GM21526 (cell line): ENCODE measurements at regions not wholly inside any gene's neighbourhood (a gene's known extent, or its start where the extent isn't known, plus 50 kb on each side); places are given as distances from the start of the nearest gene placed in this dataset.

Experiments
- ATAC-seq: cut with Tn5 transposase; IDR thresholded peaks from one replicate; pipeline ENCODE4 v1.9.1; 2021; ENCODE audit warnings: moderate library complexity; ENCODE audit not compliant: unreplicated experiment, low FRiP score

DNA sequence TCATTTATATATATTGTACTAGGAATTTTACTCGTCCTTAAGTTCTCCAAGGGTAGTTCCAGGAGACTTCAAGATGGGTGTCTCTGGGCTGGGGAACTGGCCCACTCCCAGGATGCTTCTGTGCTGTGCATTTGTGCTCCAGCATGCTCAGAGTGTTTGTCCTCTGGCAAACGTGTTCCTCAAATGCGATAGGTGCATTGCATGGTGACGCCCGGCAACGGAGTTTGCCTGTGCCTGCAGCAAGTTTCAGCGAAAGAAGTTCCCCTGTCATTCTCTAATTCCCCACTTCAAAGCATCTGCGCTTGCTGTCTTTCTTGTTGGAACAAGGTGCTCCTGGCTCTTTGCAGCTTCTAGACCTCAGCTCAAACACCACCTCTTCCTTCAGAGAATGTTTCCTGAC, 465.1 kb downstream of the GALR1 start:
- ATAC-seq: no peak

DNA sequence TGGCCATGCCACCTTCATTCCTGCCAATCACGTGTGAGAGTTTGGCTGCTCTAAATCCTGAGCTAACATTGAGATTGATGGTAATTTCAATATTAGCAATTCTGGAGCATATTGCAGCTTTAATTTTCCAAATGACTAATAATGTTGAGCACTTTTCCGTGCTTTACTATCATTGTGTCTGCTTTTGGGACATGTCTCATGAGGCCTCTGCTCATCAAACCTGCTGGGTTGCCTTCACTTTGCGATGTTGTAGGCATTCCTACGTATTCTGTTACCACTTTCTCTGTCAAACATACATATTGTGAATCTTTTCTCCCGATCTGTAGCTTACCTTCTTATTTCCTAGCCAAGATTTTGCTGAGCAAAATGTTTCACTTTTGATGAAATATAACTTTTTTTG, 466.6 kb downstream of the GALR1 start:
- no peak for ATAC-seq

DNA sequence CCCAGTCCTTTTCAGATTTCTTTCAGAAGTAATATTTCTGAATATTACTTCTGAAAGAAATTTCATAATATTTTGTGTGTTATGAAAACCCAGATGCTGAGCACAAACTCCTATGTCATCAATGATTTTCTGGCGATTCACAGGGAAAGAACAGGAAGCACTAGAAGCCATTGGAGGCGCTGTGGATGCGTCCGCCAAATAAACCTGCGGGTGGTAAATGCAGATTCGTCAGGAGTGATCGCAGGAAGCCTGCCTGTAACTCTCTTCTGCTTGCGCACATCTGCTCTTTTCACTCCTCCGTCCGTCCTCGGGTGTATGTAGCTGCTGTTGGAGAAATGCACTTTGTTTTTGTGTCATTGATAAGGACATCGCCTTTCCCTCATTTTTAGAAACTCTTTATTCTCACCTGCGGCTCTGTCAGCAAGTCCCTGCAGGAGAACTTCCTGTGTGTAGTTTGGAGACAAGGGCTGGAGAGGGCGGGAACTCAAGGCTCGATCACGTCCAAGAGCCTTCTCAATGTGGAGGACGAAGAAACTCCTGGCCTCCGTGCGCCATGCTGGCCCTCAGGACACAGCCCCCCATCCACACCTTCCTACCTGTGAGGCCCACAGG, 483.8 kb downstream of the GALR1 start:
- ATAC-seq: no peak

DNA sequence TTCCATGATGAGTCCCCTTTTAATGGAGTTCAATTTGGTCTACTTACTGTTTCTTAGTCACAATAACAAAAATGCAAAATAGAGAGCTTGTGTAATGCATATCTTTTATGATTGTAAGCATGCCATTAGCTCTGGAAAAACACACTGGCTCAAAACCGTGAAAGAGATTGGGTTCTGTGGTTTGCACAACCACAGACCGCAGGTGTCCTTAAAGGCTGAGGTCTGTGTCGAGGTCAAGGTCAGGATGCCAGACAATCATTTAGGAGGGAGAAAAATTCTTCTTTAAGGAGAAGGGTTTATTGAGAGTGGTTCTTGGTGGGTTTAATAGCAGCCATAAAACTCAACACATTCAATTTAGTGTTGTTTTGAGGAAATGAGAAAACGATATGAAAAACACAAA, 487.2 kb downstream of the GALR1 start:
- no peak for ATAC-seq

DNA sequence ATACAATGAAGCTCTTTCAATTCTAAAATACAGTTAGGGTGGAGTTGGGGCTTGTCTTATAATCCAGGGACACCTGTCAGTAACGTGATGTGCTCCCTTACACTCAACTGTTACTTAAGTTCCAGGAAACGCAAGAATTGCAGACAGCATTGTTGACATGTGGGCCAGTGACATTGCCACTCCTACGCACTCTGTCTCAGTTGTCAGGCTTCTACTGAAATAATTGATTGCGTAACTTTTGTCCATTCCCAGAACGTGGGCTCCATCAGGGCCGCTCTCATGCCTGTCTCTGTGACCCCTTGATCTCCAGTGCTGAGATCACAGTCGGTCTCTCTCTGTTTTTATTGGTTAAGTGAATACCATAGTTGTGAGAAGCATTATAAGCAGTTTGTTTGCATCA, 487.8 kb downstream of the GALR1 start:
- ATAC-seq: no peak

DNA sequence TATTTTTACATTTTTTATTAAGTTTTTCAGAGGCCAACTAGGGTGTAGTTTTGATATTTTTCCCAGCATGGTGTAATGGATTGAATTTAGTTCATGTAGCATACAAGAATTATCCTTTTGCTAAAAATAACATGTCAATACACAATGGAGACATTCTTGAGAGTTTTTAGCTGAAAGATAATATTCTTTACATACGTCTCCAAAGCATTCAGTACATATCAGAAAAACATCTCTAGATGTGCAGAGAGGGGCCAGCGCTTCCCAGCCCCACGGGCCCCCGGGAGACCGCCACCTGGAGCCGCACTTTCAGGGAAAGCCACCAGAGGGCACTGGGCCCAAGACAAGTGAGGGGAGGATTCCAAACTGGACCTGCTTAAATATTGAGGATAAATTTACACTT, 499.4 kb downstream of the GALR1 start:
- no peak for ATAC-seq

DNA sequence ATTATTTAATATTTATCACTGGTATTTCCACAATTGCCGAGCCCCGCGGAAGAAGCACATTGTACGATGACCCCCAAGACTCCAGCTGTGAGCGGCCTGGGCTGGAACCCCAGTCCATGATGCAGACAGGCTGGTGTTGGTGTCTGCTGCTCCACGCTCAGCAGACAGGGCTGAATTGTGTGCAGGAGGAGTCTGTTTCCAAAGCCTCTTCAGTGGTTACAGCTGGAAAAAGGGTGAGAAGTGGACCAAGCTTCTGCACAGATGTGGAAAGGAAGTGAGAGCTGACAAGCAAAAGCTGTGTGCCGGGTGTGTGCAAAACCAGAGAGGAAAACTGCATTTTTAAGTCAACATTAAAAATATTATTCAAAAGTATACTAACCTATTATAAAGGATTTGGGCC, 500.4 kb downstream of the GALR1 start:
- no peak for ATAC-seq

DNA sequence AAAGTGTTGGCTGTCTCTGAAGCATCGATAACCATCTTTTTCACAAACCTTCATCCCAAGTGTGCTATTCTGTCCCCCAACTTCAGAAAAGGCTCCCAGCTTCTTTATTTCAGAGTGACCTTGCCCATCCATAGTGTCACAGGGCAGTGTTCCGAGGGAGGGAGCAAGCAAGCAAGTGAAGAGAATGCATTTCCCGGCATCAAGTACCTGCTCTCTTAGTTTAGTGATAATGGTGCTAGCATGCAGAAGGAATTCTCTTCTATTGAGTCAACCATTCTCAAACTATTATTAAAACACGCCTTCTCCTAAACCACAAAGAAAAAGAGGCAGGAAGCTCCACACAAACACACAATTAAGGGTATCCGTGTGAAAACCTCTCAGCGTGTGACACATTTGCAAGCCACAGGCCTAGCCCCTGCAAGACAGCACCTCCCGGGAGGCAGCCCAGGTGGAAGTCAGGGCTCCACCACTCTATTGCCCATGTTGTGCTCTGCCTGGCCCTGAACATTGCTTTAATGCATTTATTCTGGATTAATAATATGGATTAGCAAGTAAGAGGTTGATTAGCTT, 504.9 kb downstream of the GALR1 start:
- no peak for ATAC-seq

DNA sequence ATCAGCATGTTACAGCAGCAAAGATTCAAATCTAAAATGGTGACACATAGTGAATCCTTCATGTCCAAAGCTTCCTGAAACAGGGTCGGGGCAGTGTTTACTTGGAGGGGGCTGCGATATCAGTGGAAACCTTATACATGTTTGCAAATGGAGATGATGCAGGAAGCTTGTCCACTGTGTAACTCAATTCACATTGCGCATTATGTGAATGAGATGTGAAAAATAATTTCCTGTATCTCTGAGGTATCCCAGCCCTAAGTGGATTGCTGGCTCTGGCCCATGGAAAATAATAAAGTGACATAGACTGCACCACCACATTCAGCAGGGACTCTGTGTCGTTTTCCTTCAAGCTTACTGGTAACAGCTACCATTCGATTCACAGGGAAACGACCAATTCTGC, 505.5 kb downstream of the GALR1 start:
- ATAC-seq: no peak

DNA sequence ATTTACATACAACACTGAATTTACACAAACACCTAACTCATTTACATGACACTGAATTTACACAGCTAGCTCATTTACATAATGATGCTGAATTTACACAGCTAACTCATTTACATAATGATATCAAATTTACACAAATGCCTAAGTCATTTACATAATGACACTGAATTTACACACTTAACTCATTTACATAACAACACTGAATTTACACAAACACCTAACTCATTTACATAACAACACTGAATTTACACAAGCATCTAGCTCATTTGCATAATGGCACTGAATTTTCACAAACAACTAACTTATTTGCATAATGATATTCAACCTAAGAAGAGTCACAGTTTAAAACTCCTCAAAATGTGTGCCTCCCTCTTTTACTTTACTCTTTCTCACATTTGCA, 511.7 kb downstream of the GALR1 start:
- no peak for ATAC-seq

DNA sequence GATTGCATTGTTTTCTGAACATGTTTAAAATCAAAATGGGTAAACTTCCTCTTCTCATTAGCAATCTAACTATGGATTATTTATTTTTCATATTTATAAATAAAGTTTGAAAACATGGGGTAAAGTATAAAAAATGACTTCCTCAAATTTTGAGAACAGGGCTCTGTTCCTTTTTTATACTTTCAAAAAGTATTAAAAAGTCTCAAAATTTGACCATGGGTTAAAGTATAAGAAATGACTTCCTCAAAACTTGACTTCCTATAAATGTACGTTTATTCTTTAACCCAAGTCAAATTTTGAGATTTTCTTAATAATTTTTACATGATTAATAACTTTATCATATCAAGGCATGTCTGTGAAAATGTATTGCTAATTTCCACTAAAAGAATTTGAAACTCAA, 512.4 kb downstream of the GALR1 start:
- no peak for ATAC-seq

DNA sequence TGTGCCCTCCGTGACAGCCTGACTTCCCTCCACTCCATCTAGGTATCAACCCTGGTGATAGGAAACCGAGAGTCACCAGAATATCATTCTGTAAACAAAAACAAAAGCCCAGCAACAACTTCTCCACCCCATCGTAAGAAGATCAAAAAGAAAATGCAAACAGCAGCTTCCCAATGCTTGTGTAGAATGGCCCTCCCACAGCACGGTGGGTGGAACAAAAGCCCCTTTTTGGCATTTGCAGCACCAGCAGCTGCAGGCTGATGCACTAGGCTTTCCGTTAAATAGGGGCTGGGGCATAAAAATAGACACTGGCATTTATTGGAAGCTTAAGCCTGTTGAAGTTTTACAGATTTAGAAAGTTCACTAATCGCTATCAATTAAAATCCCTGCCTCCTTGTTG, 513.0 kb downstream of the GALR1 start:
- ATAC-seq: no peak

DNA sequence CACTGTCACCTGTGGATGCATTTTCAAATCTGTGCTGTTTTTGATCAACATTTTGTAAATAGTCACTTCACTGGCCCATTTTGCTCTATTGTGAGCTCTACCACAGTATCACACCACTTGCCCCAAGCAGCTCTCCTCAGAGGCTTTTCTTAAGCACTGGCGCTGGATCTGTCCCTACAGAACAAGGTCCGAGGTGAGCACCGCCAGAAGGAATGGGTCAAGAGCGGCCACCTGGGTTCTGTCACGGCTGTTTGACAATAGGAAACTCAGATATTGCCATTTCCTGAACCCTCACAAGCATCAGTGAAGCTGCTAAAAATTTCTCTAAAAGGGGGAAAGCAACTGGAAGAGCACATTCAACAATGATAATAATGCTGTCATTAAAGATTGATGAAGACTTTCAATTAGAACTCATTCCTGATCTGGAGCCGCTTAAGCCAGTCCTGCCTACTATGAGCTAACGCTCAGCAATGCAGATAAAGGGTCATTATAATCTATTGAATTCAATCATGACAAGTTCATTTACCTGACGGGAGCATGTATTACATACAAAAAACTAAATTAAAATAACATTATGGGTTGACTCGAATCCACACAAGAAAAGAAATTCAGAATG, 514.0 kb downstream of the GALR1 start:
- ATAC-seq: no peak

DNA sequence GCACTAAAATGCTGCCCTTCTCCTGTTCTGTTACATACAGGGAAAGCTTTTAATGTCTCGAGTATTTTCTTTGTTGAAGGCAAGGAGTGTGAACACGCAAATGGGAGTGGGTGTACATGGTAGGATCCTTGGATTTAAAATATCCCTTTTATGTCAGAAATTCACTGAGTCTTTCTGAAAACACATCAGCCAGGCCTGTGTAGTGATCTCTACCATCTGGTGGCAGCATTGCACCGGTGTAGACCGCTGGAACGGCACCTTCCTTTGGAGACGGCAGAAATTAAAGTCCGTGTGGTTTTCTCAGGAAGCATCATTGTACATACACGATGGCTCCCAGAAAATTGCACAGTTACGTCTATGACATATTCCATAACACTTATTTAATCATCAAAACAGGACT, 515.8 kb downstream of the GALR1 start:
- ATAC-seq: no peak

DNA sequence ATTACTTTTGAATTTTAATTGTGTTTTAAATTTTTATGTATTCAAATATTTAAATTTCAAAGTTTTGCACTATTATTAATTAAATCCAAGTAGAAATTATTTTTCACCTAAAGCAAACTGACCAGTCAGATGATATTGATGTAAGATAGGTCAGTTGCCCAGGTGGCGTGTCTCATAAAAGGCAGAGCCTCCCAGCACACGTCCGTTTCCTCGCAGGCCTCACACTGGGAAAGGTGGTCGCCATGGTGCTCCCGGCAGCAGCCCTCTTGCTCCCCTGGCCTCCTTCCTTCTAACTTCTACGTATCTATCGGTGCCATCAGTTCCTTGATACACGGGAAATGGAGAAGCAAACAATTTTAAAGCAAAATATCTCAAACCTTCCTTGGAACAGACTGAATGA, 516.8 kb downstream of the GALR1 start:
- no peak for ATAC-seq

DNA sequence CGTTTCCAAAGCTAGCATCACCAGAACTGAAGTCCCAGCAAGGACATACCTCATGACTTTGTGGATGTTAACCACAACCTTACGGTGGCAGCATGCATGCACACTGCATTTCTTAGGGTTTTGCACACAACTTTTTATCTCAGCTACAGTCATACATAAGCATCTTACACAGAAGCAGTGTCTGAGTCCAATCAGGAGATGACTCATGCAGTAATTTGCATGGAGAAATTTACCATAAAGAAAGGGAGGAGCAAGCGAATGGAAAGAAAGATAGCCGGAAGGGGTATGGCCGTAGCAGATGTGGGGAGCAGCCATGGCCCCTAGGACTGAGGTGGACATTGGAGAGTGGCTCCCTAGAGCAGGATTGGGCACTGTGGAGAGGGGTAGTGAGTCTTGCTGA, 522.5 kb downstream of the GALR1 start:
- ATAC-seq: no peak

DNA sequence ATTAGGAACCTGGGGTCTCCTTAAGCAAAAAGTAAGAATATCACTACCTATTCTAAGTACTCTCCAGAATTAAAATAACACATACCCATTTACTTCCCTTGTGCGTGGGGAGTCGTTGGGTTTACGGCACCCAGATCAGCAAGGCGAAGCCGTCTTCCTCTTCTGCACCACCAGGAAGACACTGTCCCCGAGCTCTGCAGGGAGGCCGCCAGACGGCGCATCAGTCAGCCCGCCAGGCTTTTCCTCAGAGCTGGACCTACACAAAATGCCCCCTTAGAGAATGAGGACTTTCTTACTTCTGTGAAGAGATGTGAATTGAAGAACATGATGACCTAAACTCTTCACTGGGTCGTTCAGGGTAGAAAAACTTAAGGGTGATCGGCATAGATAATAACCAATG, 526.5 kb downstream of the GALR1 start:
- no peak for ATAC-seq

DNA sequence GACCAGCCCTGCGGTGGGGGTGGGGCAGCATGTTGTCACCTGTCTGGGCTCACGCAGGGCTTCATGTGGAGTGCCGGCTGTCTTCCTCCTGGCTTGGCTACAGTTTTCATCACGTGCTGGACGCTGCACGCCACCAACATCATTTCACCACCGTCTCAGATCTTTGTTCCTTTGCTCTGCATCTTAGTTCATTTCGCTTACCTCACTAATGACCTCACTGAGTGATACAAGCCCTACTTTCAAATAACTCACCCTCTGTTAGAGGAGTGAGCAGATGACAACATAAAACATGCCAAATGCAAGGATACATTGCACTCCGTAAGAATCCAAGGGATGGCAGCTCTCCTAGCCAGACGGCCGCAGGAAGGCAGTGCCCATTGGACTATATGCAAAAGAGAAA, 527.5 kb downstream of the GALR1 start:
- ATAC-seq: no peak

DNA sequence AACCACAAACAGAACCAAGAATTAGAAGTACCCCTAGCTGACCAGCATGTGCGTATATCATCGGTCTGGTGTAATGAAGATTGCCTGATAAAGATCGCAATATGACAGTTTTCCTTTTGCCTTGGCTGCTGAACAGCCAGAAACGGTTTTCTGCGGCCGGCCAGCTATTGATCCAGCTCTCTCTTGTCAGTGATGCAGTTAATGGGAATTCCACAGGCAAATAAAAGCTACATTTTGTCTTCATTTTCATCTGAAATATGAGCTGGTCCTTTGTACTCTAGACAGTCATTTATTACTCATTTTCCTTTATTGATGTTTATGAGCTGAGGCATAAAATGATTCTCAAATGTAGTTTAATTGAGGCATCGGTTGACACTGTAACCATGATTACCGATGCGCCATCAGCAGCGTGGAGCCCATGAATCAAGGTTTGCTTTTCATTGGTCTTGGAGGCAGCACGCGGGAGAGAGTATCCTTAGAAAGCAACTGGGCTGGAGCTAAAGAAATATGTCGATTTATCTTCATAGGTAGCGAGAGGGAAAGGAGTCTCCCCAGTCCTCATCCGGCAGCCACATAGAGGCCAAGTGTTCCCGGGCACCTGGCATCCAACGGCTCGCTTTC, 535.2 kb downstream of the GALR1 start:
- ATAC-seq: no peak

DNA sequence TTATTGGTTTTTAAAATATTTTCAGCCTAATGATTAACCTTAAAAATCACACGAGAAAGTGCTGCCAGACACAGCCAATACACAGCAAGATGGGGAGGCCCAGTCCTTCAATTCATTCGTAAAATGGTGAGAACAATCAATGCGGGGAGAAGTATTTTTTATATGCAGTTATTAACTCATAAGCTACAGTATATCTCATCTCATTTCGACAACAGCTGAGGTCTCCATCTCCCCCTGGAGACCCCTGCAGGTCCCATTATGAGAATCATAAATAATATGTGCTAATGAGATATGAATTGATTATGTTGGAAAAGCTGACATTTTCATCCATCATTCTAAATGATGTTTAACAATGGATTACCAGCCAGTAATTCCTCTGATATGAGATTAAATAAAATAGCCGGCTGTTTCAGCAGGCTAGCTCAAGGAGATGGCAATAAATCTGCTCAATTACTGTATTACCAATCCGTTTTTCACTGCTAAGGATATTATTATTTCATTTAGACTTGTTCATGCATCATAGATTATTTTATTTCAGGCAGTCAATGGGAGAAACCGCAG, 535.8 kb downstream of the GALR1 start:
- no peak for ATAC-seq

DNA sequence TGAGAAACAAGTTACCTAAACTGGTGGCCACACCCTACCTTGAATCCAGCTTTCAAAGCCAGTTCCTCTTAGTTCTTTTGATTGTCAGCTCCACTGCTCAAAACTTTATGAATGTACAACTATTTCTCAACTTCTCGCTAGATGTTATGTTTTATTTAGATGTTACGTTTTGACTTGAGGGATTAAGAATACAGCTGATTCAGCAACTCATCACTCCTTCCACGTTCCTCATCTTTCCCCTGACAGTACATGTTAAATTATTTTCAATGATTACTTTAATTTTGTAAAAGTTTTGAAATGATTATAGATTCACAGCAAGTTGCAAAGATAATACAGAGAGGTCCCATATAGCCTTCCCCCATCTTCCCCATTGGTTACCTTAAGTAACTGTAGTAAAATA, 553.4 kb downstream of the GALR1 start:
- no peak for ATAC-seq

DNA sequence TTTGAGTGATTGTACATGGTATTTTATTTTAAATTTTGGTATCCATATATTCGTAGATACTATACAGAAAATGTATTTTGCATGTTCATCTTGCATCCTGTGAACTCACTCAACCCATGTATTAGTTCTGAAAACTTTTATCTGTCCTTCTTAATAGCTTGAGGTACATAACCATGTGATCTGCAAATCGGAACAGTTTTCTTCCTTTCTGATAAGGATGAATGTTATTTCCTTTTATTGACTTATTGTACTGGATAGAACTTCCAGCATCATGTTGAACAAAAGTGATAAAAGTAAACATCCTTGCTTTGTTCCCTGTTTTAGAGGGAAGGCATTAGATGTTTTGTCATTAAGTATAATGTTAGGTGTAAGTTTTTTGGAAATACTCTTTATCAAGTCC, 554.7 kb downstream of the GALR1 start:
- no peak for ATAC-seq
